OCI-LY3 (cell line): ENCODE measurements at regions not wholly inside any gene's neighbourhood (a gene's known extent, or its start where the extent isn't known, plus 50 kb on each side); places are given as distances from the start of the nearest gene placed in this dataset.

Experiments used
- EZH2phosphoT487 ChIP-seq: fragments of 200-600 bp; shearing (Covaris generic); IDR thresholded peaks from 2 replicates; pipeline ENCODE4 v1.6.1; 2018; ENCODE audit warnings: antibody characterized with exemption, mixed run types, low read depth
- TF ChIP-seq, protein P1 (sequence below): fragments of 200-600, 300-600 bp; sonication (generic); IDR thresholded peaks from 2 replicates; pipeline ENCODE4 v1.5.1; 2014; ENCODE audit warnings: antibody characterized with exemption, low read length, low read depth

DNA sequence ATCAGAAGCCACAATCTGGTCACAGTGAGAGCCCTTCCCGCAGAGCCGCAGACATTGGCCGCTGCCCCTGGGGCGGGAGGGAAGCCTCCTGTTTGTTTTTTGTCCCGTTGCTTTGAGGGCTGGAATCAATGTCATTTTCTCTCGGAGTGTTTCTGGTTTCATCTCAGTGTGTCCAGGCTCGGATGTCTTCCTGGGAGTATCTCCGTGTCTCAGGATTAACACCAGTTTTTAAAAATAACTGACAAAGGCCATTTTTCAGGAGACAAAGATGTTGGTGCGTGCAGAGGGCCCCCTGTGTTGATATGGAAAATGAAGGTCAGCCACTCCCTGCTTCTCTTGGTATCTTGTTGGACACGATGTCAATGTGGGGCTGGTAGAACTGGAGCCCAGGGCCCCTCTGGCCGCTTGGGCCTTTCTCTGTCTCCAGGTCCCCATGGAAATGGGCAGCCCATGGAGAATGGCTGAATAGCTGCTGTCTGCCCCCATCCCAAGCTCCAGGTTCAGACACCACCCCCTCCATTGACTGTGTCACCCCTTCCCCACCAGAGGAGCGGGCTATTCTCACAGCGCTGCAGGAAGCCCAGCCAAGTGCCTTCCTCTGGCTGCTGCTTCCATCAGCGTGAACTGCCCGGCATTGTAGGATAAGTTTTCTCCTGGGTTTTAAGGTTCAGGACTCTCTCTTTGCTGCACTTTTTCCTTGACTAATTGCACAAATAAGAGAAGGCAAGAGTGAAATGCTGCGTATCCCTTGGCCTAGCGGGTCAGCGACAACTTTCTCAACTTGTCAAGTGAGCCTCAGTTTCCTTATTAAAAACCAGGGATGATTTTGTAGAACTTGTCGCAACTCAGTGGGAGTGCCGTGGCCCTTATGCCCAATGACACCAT lies 72.2 kb upstream of the METTL9 start:
- TF ChIP-seq, protein P1, sequence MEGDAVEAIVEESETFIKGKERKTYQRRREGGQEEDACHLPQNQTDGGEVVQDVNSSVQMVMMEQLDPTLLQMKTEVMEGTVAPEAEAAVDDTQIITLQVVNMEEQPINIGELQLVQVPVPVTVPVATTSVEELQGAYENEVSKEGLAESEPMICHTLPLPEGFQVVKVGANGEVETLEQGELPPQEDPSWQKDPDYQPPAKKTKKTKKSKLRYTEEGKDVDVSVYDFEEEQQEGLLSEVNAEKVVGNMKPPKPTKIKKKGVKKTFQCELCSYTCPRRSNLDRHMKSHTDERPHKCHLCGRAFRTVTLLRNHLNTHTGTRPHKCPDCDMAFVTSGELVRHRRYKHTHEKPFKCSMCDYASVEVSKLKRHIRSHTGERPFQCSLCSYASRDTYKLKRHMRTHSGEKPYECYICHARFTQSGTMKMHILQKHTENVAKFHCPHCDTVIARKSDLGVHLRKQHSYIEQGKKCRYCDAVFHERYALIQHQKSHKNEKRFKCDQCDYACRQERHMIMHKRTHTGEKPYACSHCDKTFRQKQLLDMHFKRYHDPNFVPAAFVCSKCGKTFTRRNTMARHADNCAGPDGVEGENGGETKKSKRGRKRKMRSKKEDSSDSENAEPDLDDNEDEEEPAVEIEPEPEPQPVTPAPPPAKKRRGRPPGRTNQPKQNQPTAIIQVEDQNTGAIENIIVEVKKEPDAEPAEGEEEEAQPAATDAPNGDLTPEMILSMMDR = no peak
- TF ChIP-seq EZH2phosphoT487 = no peak
